ENCODE measurements at regions not wholly inside any gene's neighbourhood (a gene's known extent, or its start where the extent isn't known, plus 50 kb on each side); places are given as distances from the start of the nearest gene placed in this dataset.

DNA sequence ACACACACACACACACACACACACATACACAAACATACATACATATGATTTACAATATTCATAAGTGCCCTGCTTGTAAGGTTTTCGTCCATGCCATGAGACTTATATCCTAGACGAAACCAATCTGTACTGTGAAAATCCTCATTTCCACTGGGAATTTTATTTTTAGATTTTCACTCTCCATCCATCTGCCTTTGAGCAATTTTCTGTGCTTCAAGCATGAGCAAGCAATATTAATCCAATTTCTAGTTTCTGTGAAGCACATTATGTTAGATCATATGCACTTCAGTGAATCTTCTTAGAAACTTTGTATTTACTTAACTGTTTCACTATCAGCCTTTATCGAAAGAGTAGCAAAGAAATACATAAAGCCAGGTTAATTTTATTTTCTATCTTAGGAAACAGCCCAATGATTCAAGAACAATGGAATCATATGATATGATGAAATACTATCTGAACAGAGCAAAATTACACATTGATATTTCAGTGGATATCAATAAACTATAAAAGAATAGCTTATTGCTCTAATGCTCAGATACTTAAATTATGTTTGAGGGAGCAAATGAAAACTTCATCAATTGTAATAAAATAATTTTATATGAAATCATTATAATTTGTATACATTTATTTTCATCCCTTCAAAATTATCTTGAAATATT, 1100.7 kb upstream of the MIR17HG start:
- Mint-ChIP-seq H3K4me3 (no peak overlapping the region), H3K36me3 (ENCODE audit: low read depth) (no peaks in the 10 kb centered on the region), H3K4me1 (no peaks in the 10 kb centered on the region), H3K9me3 (peaks cover under 1% of the 10 kb centered on the region), H3K27ac (peak overlapping the region; percentile 1), H3K27me3 (ENCODE audit: low read depth, poor library complexity) (no peaks in the 10 kb centered on the region)
- DNase-seq = no peak
- no peak for TF ChIP-seq CTCF (IDR thresholded peaks at IDR 0.05)

DNA sequence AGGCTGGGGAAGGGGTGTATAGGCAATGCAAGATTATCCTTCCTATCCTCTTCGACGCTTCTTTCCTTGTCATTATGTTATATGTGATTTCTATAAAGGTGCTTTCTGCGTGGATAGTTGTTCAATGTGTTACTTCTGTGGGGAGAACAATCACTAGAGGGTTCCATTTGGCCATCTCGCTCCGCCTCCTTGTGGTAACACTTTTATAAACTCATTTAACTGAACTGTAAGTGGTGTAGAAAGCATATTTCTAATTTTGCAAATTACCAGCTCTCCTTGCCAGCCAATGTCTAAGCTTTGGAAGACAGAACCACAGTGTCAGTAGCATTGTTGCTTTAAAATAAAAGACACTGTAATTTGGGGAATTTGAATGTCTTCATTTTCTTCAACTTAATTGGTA, 1093.7 kb upstream of the MIR17HG start:
- peaks cover 8% of the 10 kb centered on the region for H3K9me3 Mint-ChIP-seq
- H3K36me3 Mint-ChIP-seq (ENCODE audit: low read depth) = no peaks in the 10 kb centered on the region
- no peak overlapping the region for H3K27ac Mint-ChIP-seq
- H3K27me3 Mint-ChIP-seq (ENCODE audit: low read depth, poor library complexity) = no peaks in the 10 kb centered on the region
- no peak overlapping the region for H3K4me3 Mint-ChIP-seq
- no peak for DNase-seq
- no peaks in the 10 kb centered on the region for H3K4me1 Mint-ChIP-seq
- no peak for TF ChIP-seq CTCF (IDR thresholded peaks at IDR 0.05)

- Mint-ChIP-seq H3K27me3 (ENCODE audit: low read depth, poor library complexity) (no peaks in the 10 kb centered on the region), H3K9me3 (peaks cover 8% of the 10 kb centered on the region), H3K36me3 (ENCODE audit: low read depth) (no peaks in the 10 kb centered on the region), H3K27ac (no peak overlapping the region), H3K4me3 (no peak overlapping the region), H3K4me1 (no peaks in the 10 kb centered on the region)
- no peak for DNase-seq
- no peak for TF ChIP-seq CTCF (IDR thresholded peaks at IDR 0.05)
Observed at GRCh38 chr13:90254437-90254836, 1093.0 kb upstream of the MIR17HG start.

- H3K27ac Mint-ChIP-seq = no peak overlapping the region
- H3K4me1 Mint-ChIP-seq = no peaks in the 10 kb centered on the region
- peaks cover 8% of the 10 kb centered on the region for H3K9me3 Mint-ChIP-seq
- DNase-seq = no peak
- H3K36me3 Mint-ChIP-seq (ENCODE audit: low read depth) = no peaks in the 10 kb centered on the region
- no peak overlapping the region for H3K4me3 Mint-ChIP-seq
- H3K27me3 Mint-ChIP-seq (ENCODE audit: low read depth, poor library complexity) = no peaks in the 10 kb centered on the region
- no peak for TF ChIP-seq CTCF (IDR thresholded peaks at IDR 0.05)
Observed at GRCh38 chr13:90256746-90257145, 1090.7 kb upstream of the MIR17HG start.

- DNase-seq = no peak
- Mint-ChIP-seq H3K27ac (no peak overlapping the region), H3K4me3 (no peak overlapping the region), H3K36me3 (ENCODE audit: low read depth) (no peaks in the 10 kb centered on the region), H3K9me3 (no peaks in the 10 kb centered on the region), H3K4me1 (no peaks in the 10 kb centered on the region), H3K27me3 (ENCODE audit: low read depth, poor library complexity) (no peaks in the 10 kb centered on the region)
- TF ChIP-seq CTCF (IDR thresholded peaks at IDR 0.05) = no peak
Observed at GRCh38 chr13:90258129-90258528, 1089.4 kb upstream of the MIR17HG start.

DNA sequence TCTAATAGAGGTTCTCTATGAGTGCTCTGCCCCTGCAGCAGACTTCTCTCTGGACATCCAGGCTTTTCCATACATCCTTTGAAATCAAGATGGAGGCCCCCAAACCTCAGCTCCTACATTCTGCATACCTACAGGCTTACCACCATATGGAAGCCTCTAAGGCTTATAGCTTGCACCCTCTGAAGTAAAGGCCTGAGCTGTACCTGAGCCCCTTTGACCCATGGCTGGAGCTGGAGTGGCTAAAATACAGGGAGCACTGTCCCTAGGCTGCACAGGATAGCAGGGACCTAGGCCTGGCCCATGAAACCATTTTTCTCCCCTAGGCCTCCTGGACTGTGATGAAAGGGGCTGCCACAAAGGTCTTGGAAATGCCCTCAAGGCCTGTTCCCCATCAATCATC, 1086.1 kb upstream of the MIR17HG start:
- Mint-ChIP-seq H3K9me3 (no peaks in the 10 kb centered on the region), H3K36me3 (ENCODE audit: low read depth) (no peaks in the 10 kb centered on the region), H3K27me3 (ENCODE audit: low read depth, poor library complexity) (no peaks in the 10 kb centered on the region), H3K4me1 (no peaks in the 10 kb centered on the region), H3K4me3 (no peak overlapping the region), H3K27ac (no peak overlapping the region)
- no peak for TF ChIP-seq CTCF (IDR thresholded peaks at IDR 0.05)
- no peak for DNase-seq
